ENCODE measurements at regions not wholly inside any gene's neighbourhood (a gene's known extent, or its start where the extent isn't known, plus 50 kb on each side); places are given as distances from the start of the nearest gene placed in this dataset.

- H3K27ac ChIP-seq (ENCODE audit: control insufficient read depth, insufficient read depth) = peak overlapping the region; percentile 80
- peak; percentile 52 for ATAC-seq
- POLR2A ChIA-PET = interaction anchor here (0.6 to 7.7 kb wide), 9 partner anchors 7 to 256 kb away, joined by 3 to 69 read pairs (median 4); no protein-coding TSS in a partner anchor
Observed at GRCh38 chr6:25034431-25034921, 98.7 kb upstream of the RIPOR2 start.

More at GRCh38 chr6:25034431-25034921, 98.7 kb upstream of the RIPOR2 start:
- DNase-seq (ENCODE audit: low read depth, low spot score) = no peak
- H3K9ac ChIP-seq (ENCODE audit: control insufficient read depth, insufficient read depth, low read length) = peak overlapping the region; percentile 74
- ChIA-PET RAD21 (ENCODE audit: unreplicated experiment) (interaction anchor here (0.9 to 7.0 kb wide), 13 partner anchors 7 to 114 kb away, joined by 3 to 61 read pairs (median 6); partner anchors contain the start of gene RIPOR2), CTCF (interaction anchor here (1.2 to 7.7 kb wide), 11 partner anchors 8 to 177 kb away, joined by 4 to 86 read pairs (median 14); no protein-coding TSS in a partner anchor), SMC1A (ENCODE audit: uncharacterized antibody, unreplicated experiment) (interaction anchor here (0.9 to 14.2 kb wide), 8 partner anchors 7 to 174 kb away, joined by 3 to 304 read pairs (median 16); no protein-coding TSS in a partner anchor)
- no peak for FAIRE-seq
- H3K9me3 ChIP-seq (replicated peaks; ENCODE audit: control insufficient read depth, insufficient read depth, low read length) = no peaks in the 10 kb centered on the region; the same call in 2 of the 3 replicates
- TF ChIP-seq, protein P1, sequence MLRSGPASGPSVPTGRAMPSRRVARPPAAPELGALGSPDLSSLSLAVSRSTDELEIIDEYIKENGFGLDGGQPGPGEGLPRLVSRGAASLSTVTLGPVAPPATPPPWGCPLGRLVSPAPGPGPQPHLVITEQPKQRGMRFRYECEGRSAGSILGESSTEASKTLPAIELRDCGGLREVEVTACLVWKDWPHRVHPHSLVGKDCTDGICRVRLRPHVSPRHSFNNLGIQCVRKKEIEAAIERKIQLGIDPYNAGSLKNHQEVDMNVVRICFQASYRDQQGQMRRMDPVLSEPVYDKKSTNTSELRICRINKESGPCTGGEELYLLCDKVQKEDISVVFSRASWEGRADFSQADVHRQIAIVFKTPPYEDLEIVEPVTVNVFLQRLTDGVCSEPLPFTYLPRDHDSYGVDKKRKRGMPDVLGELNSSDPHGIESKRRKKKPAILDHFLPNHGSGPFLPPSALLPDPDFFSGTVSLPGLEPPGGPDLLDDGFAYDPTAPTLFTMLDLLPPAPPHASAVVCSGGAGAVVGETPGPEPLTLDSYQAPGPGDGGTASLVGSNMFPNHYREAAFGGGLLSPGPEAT (IDR thresholded peaks at IDR 0.05; ENCODE audit: low read depth) = 0 out of 2 replicates have a peak, but pooled peaks have one; percentile 13
- TF ChIP-seq ZNF207 (IDR thresholded peaks at IDR 0.05; ENCODE audit: borderline replicate concordance) (no peak), HCFC1 (IDR thresholded peaks at IDR 0.05; ENCODE audit: low read length) (no peak), ASH2L (IDR thresholded peaks at IDR 0.05; ENCODE audit: borderline replicate concordance, low read depth) (0 out of 2 replicates have a peak, but pooled peaks have one; percentile 60), SPI1 (IDR thresholded peaks at IDR 0.05; ENCODE audit: borderline replicate concordance, insufficient read depth, low read depth, low read length) (no peak), MYC (IDR thresholded peaks at IDR 0.05; ENCODE audit: insufficient read depth, insufficient read length, insufficient replicate concordance, low read length, severe bottlenecking) (no peak)
- peak overlapping the region; percentile 72 for H3K4me3 ChIP-seq
- peak overlapping the region; percentile 87 for H2AFZ ChIP-seq (ENCODE audit: control insufficient read depth, low read depth, low read length)
- H4K20me1 ChIP-seq (ENCODE audit: control insufficient read depth, insufficient read depth) = no peaks in the 10 kb centered on the region
- in situ Hi-C loops (cut with MboI) = no loop called here
- H3K4me1 ChIP-seq (ENCODE audit: control insufficient read depth, insufficient read depth, low read length) = peaks cover 19% of the 10 kb centered on the region
- H3K4me2 ChIP-seq (ENCODE audit: control insufficient read depth, insufficient read depth) = peak overlapping the region; percentile 87
- no peaks in the 10 kb centered on the region for H3K36me3 ChIP-seq (ENCODE audit: control insufficient read depth in 2 of 2, insufficient read depth in 2 of 2, low read length in 1 of 2)
- no TSS peak for BruUV-seq (replicated peaks)
- no peaks in the 10 kb centered on the region; the same call in none of the 2 replicates for H3K79me2 ChIP-seq (ENCODE audit: control insufficient read depth, insufficient read depth, low read length)
- intact Hi-C loops (cut with micrococcal nuclease; ENCODE audit: unreplicated experiment) = no loop called here
- H3K27me3 ChIP-seq (replicated peaks in 1 of 2; ENCODE audit: control insufficient read depth in 2 of 2, insufficient read depth in 2 of 2, low read length in 1 of 2) = no peaks in the 10 kb centered on the region
- 1% methylated on average over 3 of the region's 3 CpGs for WGBS (ENCODE audit: insufficient coverage, insufficient replicate concordance, low lambda C conversion rate, missing lambda C conversion rate)

Measured in GM12878 (cell line).